ENCODE measurements at regions not wholly inside any gene's neighbourhood (a gene's known extent, or its start where the extent isn't known, plus 50 kb on each side); places are given as distances from the start of the nearest gene placed in this dataset.

DNA sequence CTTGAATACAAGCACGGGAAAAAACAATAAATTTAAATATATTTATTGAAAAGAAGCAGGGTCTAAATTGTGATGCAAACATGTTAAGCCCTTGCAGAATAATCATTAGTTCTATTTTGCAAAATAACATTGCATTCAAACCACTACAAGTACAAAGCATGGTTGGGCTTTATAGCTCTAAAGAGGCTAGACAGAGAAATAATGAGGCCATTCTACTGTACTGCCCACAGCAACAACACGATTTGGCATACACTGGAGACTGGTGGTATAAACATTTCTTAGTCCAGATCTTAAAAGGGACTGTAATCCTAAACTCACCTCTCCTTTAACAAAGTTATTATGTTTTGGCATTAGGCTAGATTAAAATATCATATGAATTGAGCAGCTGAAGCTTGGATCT lies 204.3 kb upstream of the LRIG1 start:
- no peak for TF ChIP-seq FOXM1 (IDR thresholded peaks at IDR 0.05; ENCODE audit: borderline replicate concordance, low read depth)
- TF ChIP-seq, protein P1, sequence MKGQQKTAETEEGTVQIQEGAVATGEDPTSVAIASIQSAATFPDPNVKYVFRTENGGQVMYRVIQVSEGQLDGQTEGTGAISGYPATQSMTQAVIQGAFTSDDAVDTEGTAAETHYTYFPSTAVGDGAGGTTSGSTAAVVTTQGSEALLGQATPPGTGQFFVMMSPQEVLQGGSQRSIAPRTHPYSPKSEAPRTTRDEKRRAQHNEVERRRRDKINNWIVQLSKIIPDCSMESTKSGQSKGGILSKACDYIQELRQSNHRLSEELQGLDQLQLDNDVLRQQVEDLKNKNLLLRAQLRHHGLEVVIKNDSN (IDR thresholded peaks at IDR 0.05): no peak
- no peak for TF ChIP-seq RAD21 (IDR thresholded peaks at IDR 0.05; ENCODE audit: low read depth)
- no peak for TF ChIP-seq TEAD4 (IDR thresholded peaks at IDR 0.05)
- TF ChIP-seq, protein P2, sequence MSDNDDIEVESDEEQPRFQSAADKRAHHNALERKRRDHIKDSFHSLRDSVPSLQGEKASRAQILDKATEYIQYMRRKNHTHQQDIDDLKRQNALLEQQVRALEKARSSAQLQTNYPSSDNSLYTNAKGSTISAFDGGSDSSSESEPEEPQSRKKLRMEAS (IDR thresholded peaks at IDR 0.05): no peak
- no peak for TF ChIP-seq NFIC (IDR thresholded peaks at IDR 0.05)
- no peak for TF ChIP-seq EP300 (IDR thresholded peaks at IDR 0.05; ENCODE audit: borderline replicate concordance)
- TF ChIP-seq, protein P3, sequence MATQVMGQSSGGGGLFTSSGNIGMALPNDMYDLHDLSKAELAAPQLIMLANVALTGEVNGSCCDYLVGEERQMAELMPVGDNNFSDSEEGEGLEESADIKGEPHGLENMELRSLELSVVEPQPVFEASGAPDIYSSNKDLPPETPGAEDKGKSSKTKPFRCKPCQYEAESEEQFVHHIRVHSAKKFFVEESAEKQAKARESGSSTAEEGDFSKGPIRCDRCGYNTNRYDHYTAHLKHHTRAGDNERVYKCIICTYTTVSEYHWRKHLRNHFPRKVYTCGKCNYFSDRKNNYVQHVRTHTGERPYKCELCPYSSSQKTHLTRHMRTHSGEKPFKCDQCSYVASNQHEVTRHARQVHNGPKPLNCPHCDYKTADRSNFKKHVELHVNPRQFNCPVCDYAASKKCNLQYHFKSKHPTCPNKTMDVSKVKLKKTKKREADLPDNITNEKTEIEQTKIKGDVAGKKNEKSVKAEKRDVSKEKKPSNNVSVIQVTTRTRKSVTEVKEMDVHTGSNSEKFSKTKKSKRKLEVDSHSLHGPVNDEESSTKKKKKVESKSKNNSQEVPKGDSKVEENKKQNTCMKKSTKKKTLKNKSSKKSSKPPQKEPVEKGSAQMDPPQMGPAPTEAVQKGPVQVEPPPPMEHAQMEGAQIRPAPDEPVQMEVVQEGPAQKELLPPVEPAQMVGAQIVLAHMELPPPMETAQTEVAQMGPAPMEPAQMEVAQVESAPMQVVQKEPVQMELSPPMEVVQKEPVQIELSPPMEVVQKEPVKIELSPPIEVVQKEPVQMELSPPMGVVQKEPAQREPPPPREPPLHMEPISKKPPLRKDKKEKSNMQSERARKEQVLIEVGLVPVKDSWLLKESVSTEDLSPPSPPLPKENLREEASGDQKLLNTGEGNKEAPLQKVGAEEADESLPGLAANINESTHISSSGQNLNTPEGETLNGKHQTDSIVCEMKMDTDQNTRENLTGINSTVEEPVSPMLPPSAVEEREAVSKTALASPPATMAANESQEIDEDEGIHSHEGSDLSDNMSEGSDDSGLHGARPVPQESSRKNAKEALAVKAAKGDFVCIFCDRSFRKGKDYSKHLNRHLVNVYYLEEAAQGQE (IDR thresholded peaks at IDR 0.05; ENCODE audit: low read depth): no peak
- no peak for TF ChIP-seq TAF1 (IDR thresholded peaks at IDR 0.05; ENCODE audit: low read depth)
- no peak for TF ChIP-seq ZBTB7A (IDR thresholded peaks at IDR 0.05; ENCODE audit: low read depth)
- TF ChIP-seq EGR1 (IDR thresholded peaks at IDR 0.05): no peak
- no peak for TF ChIP-seq YY1 (IDR thresholded peaks at IDR 0.05; ENCODE audit: low read depth)
- TF ChIP-seq CREB1 (IDR thresholded peaks at IDR 0.05; ENCODE audit: low read depth): no peak
- TF ChIP-seq TCF12 (IDR thresholded peaks at IDR 0.05; ENCODE audit: low read depth): no peak
- no peak for TF ChIP-seq CEBPB (IDR thresholded peaks at IDR 0.05)

DNA sequence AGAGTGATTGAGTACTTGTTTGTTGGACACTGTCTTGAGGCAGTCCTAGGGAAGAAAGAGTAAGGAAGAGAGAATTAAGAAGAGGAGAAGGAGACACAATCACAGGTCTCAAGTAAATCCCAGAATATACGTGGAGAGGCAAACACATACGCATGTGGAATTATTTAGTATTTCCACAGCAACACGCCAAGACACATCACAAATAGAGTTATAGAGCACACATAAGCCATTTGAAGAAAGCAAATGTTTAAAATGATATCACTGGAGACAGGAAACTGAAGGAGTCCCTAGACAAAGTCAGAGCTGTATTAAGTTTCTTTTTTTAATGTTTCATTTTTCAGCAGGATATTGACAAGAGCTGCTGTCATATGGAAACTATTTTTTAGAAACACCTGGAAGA lies 206.1 kb upstream of the LRIG1 start:
- TF ChIP-seq ZBTB7A (IDR thresholded peaks at IDR 0.05; ENCODE audit: low read depth) (no peak), EP300 (IDR thresholded peaks at IDR 0.05; ENCODE audit: borderline replicate concordance) (no peak), TEAD4 (IDR thresholded peaks at IDR 0.05) (no peak), YY1 (IDR thresholded peaks at IDR 0.05; ENCODE audit: low read depth) (no peak), CEBPB (IDR thresholded peaks at IDR 0.05) (no peak), FOXM1 (IDR thresholded peaks at IDR 0.05; ENCODE audit: borderline replicate concordance, low read depth) (no peak), NFIC (IDR thresholded peaks at IDR 0.05) (no peak), TCF12 (IDR thresholded peaks at IDR 0.05; ENCODE audit: low read depth) (no peak), TAF1 (IDR thresholded peaks at IDR 0.05; ENCODE audit: low read depth) (no peak), RAD21 (IDR thresholded peaks at IDR 0.05; ENCODE audit: low read depth) (no peak), CREB1 (IDR thresholded peaks at IDR 0.05; ENCODE audit: low read depth) (no peak)
- TF ChIP-seq, protein P3 (IDR thresholded peaks at IDR 0.05; ENCODE audit: low read depth): no peak
- TF ChIP-seq, protein P1 (IDR thresholded peaks at IDR 0.05): no peak

DNA sequence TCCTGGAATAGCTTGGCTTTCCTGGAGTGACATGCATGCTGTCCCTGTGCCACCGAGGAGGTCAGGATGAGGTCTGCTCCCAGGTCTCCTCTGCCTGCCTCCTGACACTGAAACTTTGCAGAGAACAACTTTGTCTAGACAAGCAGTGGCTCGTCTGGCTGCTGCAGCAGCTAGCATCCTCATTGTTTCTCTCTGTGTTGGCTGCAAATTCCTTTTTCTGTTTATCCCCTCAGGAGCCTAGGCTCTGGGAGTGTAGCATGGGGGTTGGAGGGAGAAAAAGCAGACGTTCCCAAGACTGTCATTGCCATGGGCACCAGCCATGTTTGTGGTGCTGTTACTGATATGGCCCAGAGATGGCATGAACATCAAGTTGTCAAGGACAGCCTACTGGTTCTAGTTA lies 208.7 kb upstream of the LRIG1 start:
- TF ChIP-seq RAD21 (IDR thresholded peaks at IDR 0.05; ENCODE audit: low read depth) (no peak), TEAD4 (IDR thresholded peaks at IDR 0.05) (no peak), ZBTB7A (IDR thresholded peaks at IDR 0.05; ENCODE audit: low read depth) (no peak), EP300 (IDR thresholded peaks at IDR 0.05; ENCODE audit: borderline replicate concordance) (no peak), NFIC (IDR thresholded peaks at IDR 0.05) (no peak), FOXM1 (IDR thresholded peaks at IDR 0.05; ENCODE audit: borderline replicate concordance, low read depth) (no peak), EGR1 (IDR thresholded peaks at IDR 0.05) (no peak), CEBPB (IDR thresholded peaks at IDR 0.05) (no peak), TCF12 (IDR thresholded peaks at IDR 0.05; ENCODE audit: low read depth) (no peak), TAF1 (IDR thresholded peaks at IDR 0.05; ENCODE audit: low read depth) (no peak), CREB1 (IDR thresholded peaks at IDR 0.05; ENCODE audit: low read depth) (no peak), YY1 (IDR thresholded peaks at IDR 0.05; ENCODE audit: low read depth) (no peak)
- TF ChIP-seq, protein P1 (IDR thresholded peaks at IDR 0.05): no peak
- TF ChIP-seq, protein P3 (IDR thresholded peaks at IDR 0.05; ENCODE audit: low read depth): no peak
- TF ChIP-seq, protein P2 (IDR thresholded peaks at IDR 0.05): no peak

DNA sequence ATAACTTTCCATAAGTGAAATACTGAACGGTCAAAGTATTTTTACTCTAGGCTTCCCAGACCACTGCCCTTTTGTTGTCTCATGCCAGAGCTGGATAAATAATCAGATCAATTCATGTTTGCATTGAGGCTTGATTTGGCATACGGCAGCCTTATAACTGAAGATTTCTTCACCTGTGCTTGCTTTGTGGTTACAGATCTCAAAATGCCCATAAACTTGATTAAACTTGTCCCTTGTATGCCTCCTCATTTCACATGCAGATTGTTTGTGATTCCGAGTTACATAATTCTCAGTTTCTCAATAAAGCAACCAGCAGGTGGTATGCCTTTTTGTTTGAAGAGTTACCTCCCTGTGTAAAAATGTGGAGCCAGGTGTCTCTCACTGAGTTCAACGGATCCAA lies 211.4 kb upstream of the LRIG1 start:
- no peak for TF ChIP-seq ZBTB7A (IDR thresholded peaks at IDR 0.05; ENCODE audit: low read depth)

Measured in Ishikawa (cell line).